Activated T-helper 1 cell treated with anti-CD3 and anti-CD28 coated beads, Interleukin-2, amount 50 U/mL, for 16 hours (primary cell): ENCODE measurements at regions not wholly inside any gene's neighbourhood (a gene's known extent, or its start where the extent isn't known, plus 50 kb on each side); places are given as distances from the start of the nearest gene placed in this dataset.

Source experiments
- DNase-seq, 2 donors: peaks; one replicate each; pipeline ENCODE4 v3.0.0-alpha.2; 2020; ENCODE audit warnings: low read depth in 1 of 2, low spot score in 1 of 2

DNA sequence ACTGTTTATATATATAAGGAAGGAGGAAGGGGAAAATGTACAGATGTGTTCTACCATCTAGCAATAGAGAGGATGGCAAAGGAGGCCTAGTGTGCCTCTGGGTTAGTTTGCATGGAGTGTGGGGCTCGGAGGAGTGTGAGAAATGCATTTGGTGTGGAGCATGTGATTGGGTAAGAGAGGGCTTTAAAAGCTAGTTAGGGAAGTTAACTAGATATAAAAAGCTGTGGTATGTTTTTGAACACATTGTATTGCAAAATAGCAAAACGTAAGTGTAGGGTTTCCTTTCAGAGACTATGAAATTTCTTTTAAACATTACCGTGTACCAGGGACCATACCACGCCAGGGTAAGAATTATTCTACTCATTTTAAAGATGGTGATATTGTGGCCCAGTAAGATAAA lies 53.3 kb upstream of the STXBP6 start:
- no peak for DNase-seq

DNA sequence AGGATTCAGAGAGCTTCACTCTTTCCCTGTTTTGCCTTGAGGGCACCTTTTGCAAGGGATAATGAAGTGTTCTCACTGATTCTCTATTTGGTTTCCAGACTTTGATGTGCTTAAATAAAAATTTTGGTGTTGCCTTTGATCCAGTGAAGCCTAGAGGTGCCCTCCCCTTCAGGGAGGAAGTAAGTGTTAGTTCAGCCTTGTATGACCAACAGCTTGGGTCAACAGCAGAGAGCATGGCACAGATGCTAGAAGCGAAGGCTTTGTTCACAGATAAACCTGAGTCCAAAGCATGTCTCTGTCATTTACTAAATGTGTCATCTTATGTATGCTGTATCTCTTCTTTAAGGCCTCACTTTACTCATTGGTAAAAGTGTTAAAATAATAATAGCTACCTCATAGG lies 52.8 kb upstream of the STXBP6 start:
- DNase-seq, result no peak

GRCh38 chr14:25101276-25101675 lies 51.3 kb upstream of the STXBP6 start:
- DNase-seq, result no peak
